Stimulated activated CD8-positive, alpha-beta memory T cell treated with anti-CD3 and anti-CD28 coated beads, Interleukin-15, amount 100 ng/mL, for 24 hours (primary cell): ENCODE measurements at regions not wholly inside any gene's neighbourhood (a gene's known extent, or its start where the extent isn't known, plus 50 kb on each side); places are given as distances from the start of the nearest gene placed in this dataset.

ENCODE experiments used
- DNase-seq: peaks from one replicate; pipeline ENCODE4 v3.0.0-alpha.2; 2020; ENCODE audit warnings: low read depth

DNA sequence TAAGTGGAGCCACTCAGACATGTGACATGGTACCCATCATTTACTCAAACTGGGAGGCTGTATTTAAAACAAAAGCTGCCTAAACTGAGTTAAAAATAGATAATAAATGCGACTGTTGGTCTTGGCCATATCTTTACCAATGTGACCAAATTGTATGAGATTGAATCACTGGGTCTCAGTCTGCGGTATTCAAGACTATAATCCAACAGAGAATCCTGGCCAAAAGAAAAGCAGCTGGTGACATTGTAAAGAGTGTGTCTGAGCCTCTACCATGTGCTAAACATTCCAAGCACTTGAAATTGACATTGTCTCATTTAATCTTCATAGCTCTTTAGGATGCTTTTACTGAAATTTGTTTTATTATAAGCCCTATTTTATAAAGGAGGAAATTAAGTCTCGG, 282.6 kb downstream of the ZNF608 start:
- no peak for DNase-seq

DNA sequence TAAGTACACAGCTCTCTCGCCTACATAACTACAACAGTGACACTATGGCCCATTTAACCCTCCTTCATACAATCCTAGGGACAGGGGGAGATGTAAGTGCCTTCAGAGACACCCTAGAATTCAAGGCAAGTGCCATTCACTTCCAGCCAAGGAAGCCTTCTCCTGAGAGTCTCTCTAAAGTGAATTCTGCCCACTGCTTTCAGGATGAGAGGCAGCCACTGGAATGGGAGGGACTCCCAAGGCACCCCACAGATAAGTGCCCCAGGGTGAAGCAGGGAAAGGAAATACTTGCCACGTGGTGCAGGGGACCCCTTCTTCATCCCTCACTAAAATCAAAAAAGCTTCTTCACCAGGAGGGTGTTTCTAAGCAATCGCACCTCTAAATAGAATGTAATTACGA, 283.7 kb downstream of the ZNF608 start:
- no peak for DNase-seq

DNA sequence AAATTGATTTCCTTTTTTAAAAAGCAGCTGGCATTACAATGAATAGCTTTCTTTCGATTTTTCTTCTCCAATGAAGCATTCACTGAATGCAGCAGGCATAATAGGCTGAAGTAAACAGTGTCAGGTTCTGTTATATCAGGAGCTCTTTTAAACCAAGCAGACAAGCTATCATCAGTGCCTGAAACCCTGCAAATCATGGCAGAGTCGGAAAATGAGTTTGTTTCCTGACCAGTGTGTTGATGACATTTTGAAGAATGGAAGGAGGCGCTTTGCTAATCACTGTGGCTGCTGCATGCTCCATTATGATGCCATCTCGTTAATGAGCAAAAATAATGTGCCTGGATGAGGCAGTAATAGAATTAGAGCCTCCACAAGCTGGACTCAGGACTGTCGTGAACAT, 284.5 kb downstream of the ZNF608 start:
- DNase-seq = no peak

DNA sequence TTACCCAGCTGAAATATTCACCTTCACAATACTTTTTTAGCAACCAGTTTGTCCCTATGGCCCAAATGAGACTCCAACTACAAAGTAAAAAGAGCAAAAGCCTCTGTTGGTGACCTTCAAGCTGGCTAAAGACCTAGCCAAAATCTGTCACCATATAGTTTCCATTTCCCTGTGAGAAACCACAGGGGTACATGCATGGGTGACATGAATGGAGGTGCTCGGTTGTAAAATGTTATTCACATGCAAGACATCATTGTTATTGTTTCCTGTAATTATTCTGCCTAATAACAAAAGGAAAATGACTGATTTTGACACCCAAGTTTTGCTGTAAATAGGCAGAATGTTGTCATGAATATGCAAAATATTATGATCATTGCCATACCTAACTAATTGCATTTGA, 285.3 kb downstream of the ZNF608 start:
- no peak for DNase-seq

DNA sequence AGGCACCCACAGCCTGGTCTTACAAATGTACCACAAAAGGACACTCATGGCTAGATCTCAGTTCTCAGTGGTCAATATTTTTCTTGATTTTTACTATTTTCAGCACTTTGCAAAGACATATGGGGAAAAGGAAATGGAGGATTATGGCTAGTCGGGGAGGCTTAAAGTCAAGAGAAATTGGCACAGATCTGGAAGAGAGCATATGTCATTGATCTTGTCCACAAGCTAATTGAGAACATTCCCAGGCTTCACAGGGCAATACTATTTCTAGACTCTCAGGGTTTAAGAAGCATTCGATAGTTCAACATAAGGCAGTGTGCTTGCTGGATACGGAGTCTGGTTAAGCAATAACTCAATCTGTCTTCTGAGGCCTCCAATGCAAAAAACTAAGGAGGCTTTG, 285.8 kb downstream of the ZNF608 start:
- DNase-seq = no peak

- DNase-seq = no peak
Measured at GRCh38 chr5:124459984-124460383, 286.5 kb downstream of the ZNF608 start.

- no peak for DNase-seq
Measured at GRCh38 chr5:124457901-124458300, 288.5 kb downstream of the ZNF608 start.

DNA sequence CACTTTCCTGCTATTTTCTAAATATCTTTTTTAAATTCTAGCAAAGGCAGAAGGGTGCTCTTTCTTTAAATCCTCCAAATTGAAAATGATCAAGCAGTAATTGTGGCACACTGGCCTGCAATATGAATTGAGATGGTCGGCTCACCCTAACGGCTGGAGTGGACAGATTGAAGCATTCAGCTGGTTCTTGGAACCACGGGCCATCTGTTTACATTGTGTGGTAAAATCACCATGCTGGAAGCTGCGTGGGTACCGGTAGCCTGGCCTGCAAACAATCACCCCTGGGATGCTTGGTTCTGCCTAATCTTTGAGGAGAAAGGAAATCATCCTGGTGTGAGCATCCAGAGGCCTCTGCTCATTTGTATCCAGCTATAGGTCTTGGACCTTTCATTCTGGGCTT, 289.3 kb downstream of the ZNF608 start:
- DNase-seq = no peak

GRCh38 chr5:124456249-124456648, 290.2 kb downstream of the ZNF608 start:
- no peak for DNase-seq

DNA sequence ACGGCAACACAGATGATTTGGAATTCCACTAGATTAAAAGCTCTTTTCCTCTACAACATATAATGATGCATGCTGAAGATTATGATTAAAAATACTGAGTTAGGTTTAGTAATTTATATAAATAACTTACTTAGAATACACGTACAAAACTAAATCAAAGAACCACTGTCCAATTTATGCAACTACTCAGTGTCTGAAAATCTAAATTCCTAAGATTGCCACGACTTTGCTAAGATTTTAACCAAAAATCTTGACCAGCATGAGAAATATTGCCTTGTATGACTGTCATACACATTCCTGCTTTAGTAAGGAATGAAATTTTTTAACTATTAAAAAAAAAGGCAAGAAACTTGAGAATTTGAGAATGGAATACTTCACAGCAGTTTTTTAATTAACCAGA, 292.4 kb downstream of the ZNF608 start:
- DNase-seq = no peak

- no peak for DNase-seq
Measured at GRCh38 chr5:124453221-124454051, 293.0 kb downstream of the ZNF608 start.

DNA sequence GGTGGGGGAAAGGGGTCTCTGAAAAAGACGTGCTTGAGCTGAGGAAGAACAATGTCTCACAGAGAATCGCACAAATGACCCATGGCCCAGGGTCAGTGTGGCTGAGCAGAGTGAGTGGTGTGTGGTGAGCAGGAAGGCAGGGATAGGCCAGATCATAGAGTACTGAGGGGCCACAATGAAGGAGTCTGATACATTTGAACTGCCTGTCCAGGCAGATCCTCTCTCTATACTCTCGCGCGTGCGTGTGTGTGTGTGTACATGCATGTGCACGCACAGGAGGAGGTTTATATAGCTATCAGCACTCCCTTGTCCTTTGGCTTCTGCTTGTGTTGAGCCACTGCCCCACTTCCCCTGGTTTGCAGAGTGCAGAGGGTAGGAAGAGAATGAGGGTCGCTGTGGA, 294.0 kb downstream of the ZNF608 start:
- DNase-seq = no peak

- DNase-seq = no peak
Measured at GRCh38 chr5:124451721-124452383, 294.6 kb downstream of the ZNF608 start.

GRCh38 chr5:124446120-124446519, 300.3 kb downstream of the ZNF608 start:
- no peak for DNase-seq

- no peak for DNase-seq
Measured at GRCh38 chr5:124445070-124445619, 301.3 kb downstream of the ZNF608 start.

DNA sequence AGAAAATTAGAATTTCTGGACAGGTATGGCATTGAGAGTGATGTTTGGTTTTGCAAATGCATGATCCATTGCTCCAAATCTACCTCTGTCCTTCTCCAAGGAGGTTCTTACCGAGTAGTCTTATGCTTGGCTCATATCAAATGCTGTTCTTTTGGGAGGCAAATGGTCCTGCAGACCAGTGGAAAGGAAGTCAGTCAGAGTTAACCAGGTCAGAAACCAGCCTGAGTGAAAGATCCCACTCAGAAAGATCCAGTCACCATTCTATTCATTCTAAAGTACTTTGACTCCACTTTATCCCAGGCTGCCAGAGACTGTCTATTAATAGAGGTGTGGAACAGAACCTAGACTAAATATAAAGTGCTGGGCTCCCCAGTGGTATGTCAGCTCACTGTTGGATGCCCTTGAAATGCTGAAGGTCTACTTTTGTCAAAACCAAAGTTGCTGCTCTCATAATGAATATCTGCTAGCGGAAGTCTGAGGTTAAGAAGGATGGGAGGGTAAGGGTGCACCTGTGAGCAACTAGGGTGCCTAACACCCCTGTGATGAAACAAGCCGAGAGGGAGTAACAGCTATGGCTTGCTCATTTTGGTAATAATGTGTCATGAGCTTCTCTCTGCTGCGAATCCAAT, 302.2 kb downstream of the ZNF608 start:
- no peak for DNase-seq

GRCh38 chr5:124440471-124440870, 306.0 kb downstream of the ZNF608 start:
- no peak for DNase-seq

- DNase-seq = no peak
Measured at GRCh38 chr5:124439609-124440008, 306.8 kb downstream of the ZNF608 start.

- DNase-seq = no peak
Measured at GRCh38 chr5:124438903-124439281, 307.5 kb downstream of the ZNF608 start.

GRCh38 chr5:124438026-124438902, 308.2 kb downstream of the ZNF608 start:
- DNase-seq = no peak

DNA sequence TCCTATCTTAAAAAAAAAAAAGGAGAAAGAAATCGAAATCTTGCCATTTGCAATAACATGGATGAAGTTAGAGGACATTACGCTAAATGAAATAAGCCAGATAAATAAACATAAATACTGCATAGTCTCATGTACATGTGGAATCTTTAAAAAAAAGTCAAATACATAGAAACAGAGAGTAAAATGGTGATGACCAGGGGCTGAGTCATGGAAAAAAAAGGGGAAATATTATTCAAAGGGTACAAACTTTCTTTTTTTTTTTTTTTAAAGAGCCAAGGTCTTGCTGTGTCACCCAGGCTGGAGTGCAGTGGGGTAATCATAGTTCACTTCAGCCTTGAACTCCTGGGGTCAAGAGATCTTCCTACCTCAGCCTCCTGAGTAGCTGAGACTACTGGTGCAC, 310.1 kb downstream of the ZNF608 start:
- DNase-seq = no peak

DNA sequence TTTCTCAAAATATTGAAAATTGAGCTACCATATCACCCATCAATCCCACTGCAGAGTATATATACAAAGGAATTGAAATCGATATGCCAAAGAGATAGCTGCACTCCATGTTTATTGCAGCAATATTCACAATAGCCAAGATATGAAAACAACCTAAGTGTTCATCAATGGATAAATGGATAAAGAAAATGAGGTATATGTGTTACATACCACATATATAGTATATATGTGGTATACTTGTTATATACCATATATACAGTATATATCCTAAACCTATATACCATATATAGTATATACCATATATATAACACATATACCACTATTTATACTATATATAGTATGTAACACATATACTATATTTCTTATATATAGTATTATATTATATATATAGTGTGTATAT, 313.3 kb downstream of the ZNF608 start:
- no peak for DNase-seq
